ENCODE measurements at regions not wholly inside any gene's neighbourhood (a gene's known extent, or its start where the extent isn't known, plus 50 kb on each side); places are given as distances from the start of the nearest gene placed in this dataset.

GRCh38 chr3:24764236-24764915 lies 269.7 kb upstream of the THRB start:
- DNase-seq (ENCODE audit: extremely low read depth in 1 of 4, low spot score in 3 of 4) (no peak), ATAC-seq (no peak), FAIRE-seq (no peak)
- 0% methylated on average over 3 of the region's 3 CpGs for WGBS (ENCODE audit: insufficient coverage, low coverage, missing lambda C conversion rate)
- no peaks in the 10 kb centered on the region for H3K4me1 ChIP-seq (replicated peaks in 1 of 2; ENCODE audit: control insufficient read depth in 2 of 2, insufficient read depth in 2 of 2, low read length in 2 of 2)
- H3K27me3 ChIP-seq (ENCODE audit: control insufficient read depth in 2 of 2, insufficient read depth in 2 of 2, low read length in 2 of 2): no peaks in the 10 kb centered on the region
- POLR2A ChIA-PET: interaction anchor here (0.9 kb wide), 2 partner anchors 10 to 61 kb away, joined by 3 read pairs; no protein-coding TSS in a partner anchor
- no TSS peak for BruUV-seq (replicated peaks)
- H3K4me2 ChIP-seq (ENCODE audit: insufficient read depth, low read length): no peak overlapping the region
- no peaks in the 10 kb centered on the region for H3K9me3 ChIP-seq (replicated peaks; ENCODE audit: control insufficient read depth, insufficient read depth, low read depth, low read length)
- no peaks in the 10 kb centered on the region for H3K79me2 ChIP-seq (ENCODE audit: control insufficient read depth, insufficient read depth, low read length)
- no peaks in the 10 kb centered on the region for H3K9me1 ChIP-seq (ENCODE audit: control insufficient read depth, insufficient read depth, low read length)
- no peak overlapping the region for H3K27ac ChIP-seq (ENCODE audit: extremely low read depth, low read depth, low read length)
- in situ Hi-C loops (cut with MboI) (no loop called here), intact Hi-C loops (cut with micrococcal nuclease) (no loop called here)
- no peak overlapping the region for H2AFZ ChIP-seq (ENCODE audit: low read depth, low read length)
- CTCF ChIA-PET (ENCODE audit: low intra/inter-chr PET ratio): no interaction called here
- no peak overlapping the region for H3K4me3 ChIP-seq
- H3K9ac ChIP-seq (ENCODE audit: insufficient read depth in 1 of 2, low read depth in 2 of 2, low read length in 2 of 2): no peak overlapping the region
- H4K20me1 ChIP-seq (replicated peaks; ENCODE audit: control insufficient read depth, insufficient read depth, low read length): no peaks in the 10 kb centered on the region
- H3K36me3 ChIP-seq (ENCODE audit: control insufficient read depth, insufficient read depth, low read length): no peaks in the 10 kb centered on the region
- TF ChIP-seq ZNF212 (CRISPR knock-in tag; IDR thresholded peaks at IDR 0.05) (no peak), ZNF395 (CRISPR knock-in tag; IDR thresholded peaks at IDR 0.05) (no peak), SOX6 (IDR thresholded peaks at IDR 0.05) (no peak), TBP (optimal IDR thresholded peaks at IDR 0.05; ENCODE audit: low read depth, low read length) (no peak), ZBTB11 (CRISPR knock-in tag; IDR thresholded peaks at IDR 0.05) (no peak), STAG1 (CRISPR knock-in tag; IDR thresholded peaks at IDR 0.05; ENCODE audit: borderline replicate concordance) (no peak), XRCC3 (IDR thresholded peaks at IDR 0.05) (no peak), SNRNP70 (optimal IDR thresholded peaks at IDR 0.05; ENCODE audit: low read depth, low read length) (no peak), ZNF57 (CRISPR knock-in tag; IDR thresholded peaks at IDR 0.05) (no peak), PHF21A (IDR thresholded peaks at IDR 0.05; ENCODE audit: borderline replicate concordance, low read depth) (no peak)

All from K562 (cell line).